CD4-positive, alpha-beta T cell treated with Interleukin-12 subunit alpha and Interleukin-12 subunit beta, for 1 hour (primary cell): ENCODE measurements at regions not wholly inside any gene's neighbourhood (a gene's known extent, or its start where the extent isn't known, plus 50 kb on each side); places are given as distances from the start of the nearest gene placed in this dataset.

Experiments used
- DNase-seq: peaks from one replicate; pipeline ENCODE4 v3.0.0-alpha.2; 2020

- DNase-seq: no peak
Observed at GRCh38 chr6:113439866-113440265, 417.3 kb upstream of the MARCKS start.

GRCh38 chr6:113442040-113442439, 415.1 kb upstream of the MARCKS start:
- no peak for DNase-seq

GRCh38 chr6:113445201-113445600, 411.9 kb upstream of the MARCKS start:
- no peak for DNase-seq

- DNase-seq: no peak
Observed at GRCh38 chr6:113447088-113447831, 409.9 kb upstream of the MARCKS start.

GRCh38 chr6:113449051-113449450, 408.1 kb upstream of the MARCKS start:
- no peak for DNase-seq

GRCh38 chr6:113450061-113450465, 407.1 kb upstream of the MARCKS start:
- no peak for DNase-seq

GRCh38 chr6:113451049-113451448, 406.1 kb upstream of the MARCKS start:
- no peak for DNase-seq

GRCh38 chr6:113457198-113457597, 399.9 kb upstream of the MARCKS start:
- DNase-seq: no peak

GRCh38 chr6:113457751-113458150, 399.4 kb upstream of the MARCKS start:
- no peak for DNase-seq

GRCh38 chr6:113458368-113459010, 398.7 kb upstream of the MARCKS start:
- no peak for DNase-seq

GRCh38 chr6:113461153-113461932, 395.8 kb upstream of the MARCKS start:
- DNase-seq: no peak

GRCh38 chr6:113464536-113464935, 392.6 kb upstream of the MARCKS start:
- DNase-seq: no peak

- no peak for DNase-seq
Observed at GRCh38 chr6:113464960-113465359, 392.2 kb upstream of the MARCKS start.

- DNase-seq: no peak
Observed at GRCh38 chr6:113466526-113466925, 390.6 kb upstream of the MARCKS start.

- DNase-seq: no peak
Observed at GRCh38 chr6:113475392-113475791, 381.8 kb upstream of the MARCKS start.

- DNase-seq: no peak
Observed at GRCh38 chr6:113476937-113477839, 380.0 kb upstream of the MARCKS start.

GRCh38 chr6:113480616-113481015, 376.5 kb upstream of the MARCKS start:
- no peak for DNase-seq

- no peak for DNase-seq
Observed at GRCh38 chr6:113481458-113481857, 375.7 kb upstream of the MARCKS start.

- no peak for DNase-seq
Observed at GRCh38 chr6:113481910-113482309, 375.2 kb upstream of the MARCKS start.

GRCh38 chr6:113482771-113483170, 374.4 kb upstream of the MARCKS start:
- DNase-seq: no peak

GRCh38 chr6:113486199-113486598, 370.9 kb upstream of the MARCKS start:
- no peak for DNase-seq

- no peak for DNase-seq
Observed at GRCh38 chr6:113487489-113488058, 369.6 kb upstream of the MARCKS start.
